ENCODE measurements at regions not wholly inside any gene's neighbourhood (a gene's known extent, or its start where the extent isn't known, plus 50 kb on each side); places are given as distances from the start of the nearest gene placed in this dataset.

GRCh38 chr18:65422544-65423136, 328.2 kb upstream of the CDH7 start:
- Histone ChIP-seq H3K27ac (no peak overlapping the region), H3K9me3 (replicated peaks in 1 of 3) (peaks cover 0 to 9% (median 0%) of the 10 kb centered on the region in 3 donors), H3K36me3 (replicated peaks in 1 of 2) (no peaks in the 10 kb centered on the region), H3K4me3 (no peak overlapping the region), H3K27me3 (no peaks in the 10 kb centered on the region), H3K4me1 (replicated peaks in 1 of 2) (no peaks in the 10 kb centered on the region)
- intact Hi-C loops (cut with DNase I): no loop called here
- no peak for DNase-seq
- TF ChIP-seq CTCF (IDR thresholded peaks at IDR 0.05) (no peak), POLR2A (IDR thresholded peaks at IDR 0.05) (no peak)
- 40 to 64% (median 55%) methylated on average over 2 of the region's 2 CpGs for WGBS, 4 donors

GRCh38 chr18:65415098-65415497, 335.7 kb upstream of the CDH7 start:
- Histone ChIP-seq H3K9me3 (replicated peaks in 1 of 3) (no peaks in the 10 kb centered on the region), H3K27ac (no peak overlapping the region), H3K4me3 (no peak overlapping the region), H3K27me3 (no peaks in the 10 kb centered on the region), H3K4me1 (replicated peaks in 1 of 2) (no peaks in the 10 kb centered on the region), H3K36me3 (replicated peaks in 1 of 2) (no peaks in the 10 kb centered on the region)
- DNase-seq: no peak
- TF ChIP-seq POLR2A (IDR thresholded peaks at IDR 0.05) (no peak), CTCF (IDR thresholded peaks at IDR 0.05) (no peak)
- intact Hi-C loops (cut with DNase I): no loop called here

- Histone ChIP-seq H3K36me3 (replicated peaks in 1 of 2) (no peaks in the 10 kb centered on the region), H3K27me3 (no peaks in the 10 kb centered on the region), H3K4me3 (no peak overlapping the region), H3K27ac (no peak overlapping the region), H3K4me1 (replicated peaks in 1 of 2) (no peaks in the 10 kb centered on the region), H3K9me3 (replicated peaks in 1 of 3) (no peaks in the 10 kb centered on the region)
- no peak for DNase-seq
- WGBS, 4 donors: 71 to 81% (median 79%) methylated on average over 1 of the region's 1 CpG
- intact Hi-C loops (cut with DNase I): no loop called here
- TF ChIP-seq CTCF (IDR thresholded peaks at IDR 0.05) (no peak), POLR2A (IDR thresholded peaks at IDR 0.05) (no peak)
Measured at GRCh38 chr18:65414501-65414900, 336.3 kb upstream of the CDH7 start.

DNA sequence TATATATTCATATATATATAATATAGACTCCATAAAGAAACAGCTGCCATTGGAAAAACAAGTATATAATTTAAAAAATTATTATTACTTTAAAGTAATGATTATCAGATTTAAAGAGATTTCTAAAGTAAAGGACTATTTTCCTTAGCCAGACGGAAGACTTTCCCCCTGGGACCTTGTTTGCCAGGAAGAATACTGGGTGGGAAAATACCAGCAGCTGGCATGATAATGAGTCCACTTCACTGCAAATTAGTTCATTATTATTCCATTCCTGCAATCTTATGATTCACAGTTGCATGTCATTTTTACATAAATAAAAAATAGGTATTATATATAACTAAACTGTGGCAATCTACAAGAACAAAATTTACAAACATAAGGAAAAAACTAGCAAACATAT, 339.8 kb upstream of the CDH7 start:
- Histone ChIP-seq H3K9me3 (replicated peaks in 1 of 3) (no peaks in the 10 kb centered on the region), H3K36me3 (replicated peaks in 1 of 2) (no peaks in the 10 kb centered on the region), H3K27ac (no peak overlapping the region), H3K4me3 (no peak overlapping the region), H3K27me3 (no peaks in the 10 kb centered on the region), H3K4me1 (replicated peaks in 1 of 2) (no peaks in the 10 kb centered on the region)
- DNase-seq: no peak
- intact Hi-C loops (cut with DNase I): no loop called here
- TF ChIP-seq POLR2A (IDR thresholded peaks at IDR 0.05) (no peak), CTCF (IDR thresholded peaks at IDR 0.05) (no peak)
- 74 to 82% (median 79%) methylated on average over 1 of the region's 1 CpG for WGBS, 4 donors

All from adrenal gland (tissue), 9 donors.